ENCODE measurements at regions not wholly inside any gene's neighbourhood (a gene's known extent, or its start where the extent isn't known, plus 50 kb on each side); places are given as distances from the start of the nearest gene placed in this dataset.

DNA sequence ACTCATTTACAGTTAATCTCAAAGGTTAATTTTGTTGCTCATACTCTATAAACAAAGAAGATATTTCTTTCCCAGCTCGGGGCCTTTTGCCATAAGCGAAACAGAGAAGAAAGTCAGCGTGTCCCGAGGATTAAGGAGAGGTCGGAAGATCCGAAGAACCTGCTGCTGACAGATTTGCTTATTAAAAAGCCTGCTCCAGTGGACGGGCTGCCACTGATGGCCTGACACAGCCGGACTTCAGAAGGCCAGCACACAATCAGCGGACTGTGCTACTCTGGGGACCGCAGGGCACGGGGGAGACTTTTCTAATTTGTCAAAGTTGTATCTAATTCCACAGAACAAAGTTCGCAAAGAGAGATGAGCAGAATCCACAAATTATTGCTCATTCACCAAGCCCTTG is 315.4 kb downstream of the ETAA1 start:
- no peaks in the 10 kb centered on the region for H3K9me3 ChIP-seq (ENCODE audit: control insufficient read depth, insufficient read depth, low read length)
- H3K27me3 ChIP-seq (ENCODE audit: control insufficient read depth, insufficient read depth, low read length): no peaks in the 10 kb centered on the region
- H3K36me3 ChIP-seq (ENCODE audit: control insufficient read depth, insufficient read depth, low read length): no peaks in the 10 kb centered on the region
- no peak overlapping the region for H3K4me3 ChIP-seq (ENCODE audit: low read depth, low read length)
- no peak overlapping the region for H3K27ac ChIP-seq (ENCODE audit: low read depth, low read length)
- H3K9ac ChIP-seq (ENCODE audit: low read depth, low read length): no peak overlapping the region
- H3K4me1 ChIP-seq (ENCODE audit: control insufficient read depth, insufficient read depth, low read length): no peaks in the 10 kb centered on the region

- H3K4me1 ChIP-seq (ENCODE audit: control insufficient read depth, insufficient read depth, low read length): no peaks in the 10 kb centered on the region
Observed at GRCh38 chr2:67713376-67713775, 316.2 kb downstream of the ETAA1 start.

DNA sequence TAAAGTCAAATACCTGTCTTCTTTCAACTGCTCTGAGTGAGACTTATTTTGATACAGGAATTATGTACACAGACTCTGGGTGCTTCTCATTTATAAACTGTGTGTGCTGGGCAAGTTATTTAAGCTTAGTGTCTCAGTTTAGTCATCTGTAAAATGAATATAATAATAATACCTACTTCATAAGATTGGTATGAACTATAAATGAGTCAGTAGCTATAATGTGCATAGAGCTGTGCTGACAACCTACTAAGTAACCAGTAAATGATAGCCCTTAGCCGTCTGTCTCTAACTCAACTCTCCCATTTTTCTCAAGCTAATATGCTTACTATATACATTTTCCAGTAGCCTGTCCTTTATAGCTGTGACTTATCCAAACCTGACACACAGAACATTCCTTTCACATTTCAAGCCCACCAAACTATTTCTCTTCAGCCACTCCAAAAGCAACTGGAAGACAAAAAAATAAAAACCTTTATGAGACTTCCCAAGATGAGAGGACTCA is 319.8 kb downstream of the ETAA1 start:
- Histone ChIP-seq H3K4me1 (ENCODE audit: control insufficient read depth, insufficient read depth, low read length) (no peaks in the 10 kb centered on the region), H3K9ac (ENCODE audit: low read depth, low read length) (no peak overlapping the region), H3K9me3 (ENCODE audit: control insufficient read depth, insufficient read depth, low read length) (peaks cover 6% of the 10 kb centered on the region; the same call in 1 of the 2 replicates), H3K36me3 (ENCODE audit: control insufficient read depth, insufficient read depth, low read length) (no peaks in the 10 kb centered on the region), H3K27me3 (ENCODE audit: control insufficient read depth, insufficient read depth, low read length) (no peaks in the 10 kb centered on the region), H3K27ac (ENCODE audit: low read depth, low read length) (no peak overlapping the region), H3K4me3 (ENCODE audit: low read depth, low read length) (no peak overlapping the region)

More at GRCh38 chr2:67713376-67713775, 316.2 kb downstream of the ETAA1 start:
- Histone ChIP-seq H3K9me3 (ENCODE audit: control insufficient read depth, insufficient read depth, low read length) (no peaks in the 10 kb centered on the region), H3K4me3 (ENCODE audit: low read depth, low read length) (no peak overlapping the region), H3K27ac (ENCODE audit: low read depth, low read length) (no peak overlapping the region), H3K36me3 (ENCODE audit: control insufficient read depth, insufficient read depth, low read length) (no peaks in the 10 kb centered on the region), H3K9ac (ENCODE audit: low read depth, low read length) (no peak overlapping the region), H3K27me3 (ENCODE audit: control insufficient read depth, insufficient read depth, low read length) (no peaks in the 10 kb centered on the region)

- no peak overlapping the region for H3K27ac ChIP-seq (ENCODE audit: low read depth, low read length)
- H3K27me3 ChIP-seq (ENCODE audit: control insufficient read depth, insufficient read depth, low read length): no peaks in the 10 kb centered on the region
- no peak overlapping the region for H3K9ac ChIP-seq (ENCODE audit: low read depth, low read length)
- H3K4me1 ChIP-seq (ENCODE audit: control insufficient read depth, insufficient read depth, low read length): no peaks in the 10 kb centered on the region
- no peak overlapping the region for H3K4me3 ChIP-seq (ENCODE audit: low read depth, low read length)
- H3K36me3 ChIP-seq (ENCODE audit: control insufficient read depth, insufficient read depth, low read length): no peaks in the 10 kb centered on the region
- peaks cover 7% of the 10 kb centered on the region; the same call in 1 of the 2 replicates for H3K9me3 ChIP-seq (ENCODE audit: control insufficient read depth, insufficient read depth, low read length)
Observed at GRCh38 chr2:67717692-67718091, 320.6 kb downstream of the ETAA1 start.

- H3K9me3 ChIP-seq (ENCODE audit: control insufficient read depth, insufficient read depth, low read length): peaks cover 7% of the 10 kb centered on the region; the same call in 1 of the 2 replicates
- no peak overlapping the region for H3K27ac ChIP-seq (ENCODE audit: low read depth, low read length)
- no peak overlapping the region for H3K4me3 ChIP-seq (ENCODE audit: low read depth, low read length)
- H3K27me3 ChIP-seq (ENCODE audit: control insufficient read depth, insufficient read depth, low read length): no peaks in the 10 kb centered on the region
- H3K36me3 ChIP-seq (ENCODE audit: control insufficient read depth, insufficient read depth, low read length): no peaks in the 10 kb centered on the region
- no peaks in the 10 kb centered on the region for H3K4me1 ChIP-seq (ENCODE audit: control insufficient read depth, insufficient read depth, low read length)
- H3K9ac ChIP-seq (ENCODE audit: low read depth, low read length): no peak overlapping the region
Observed at GRCh38 chr2:67719351-67719750, 322.2 kb downstream of the ETAA1 start.

DNA sequence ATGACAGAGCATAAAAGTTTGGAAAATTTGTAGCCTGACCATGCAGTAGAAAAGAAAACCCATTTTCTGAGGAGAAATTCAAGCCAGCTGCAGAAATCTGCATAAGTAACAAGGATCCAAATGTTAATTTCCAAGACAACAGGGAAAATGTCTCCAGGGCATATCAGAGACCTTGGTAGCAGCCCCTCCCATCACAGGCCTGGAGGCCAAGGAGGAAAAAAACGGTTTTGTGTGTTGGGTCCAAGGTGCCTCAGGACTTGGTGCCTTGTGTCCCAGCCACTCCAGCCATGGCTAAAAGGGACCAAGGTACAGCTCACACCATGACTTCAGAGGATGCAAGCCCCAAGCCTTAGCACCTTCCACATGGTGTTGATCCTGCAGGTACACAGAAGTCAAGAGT is 324.4 kb downstream of the ETAA1 start:
- no peak overlapping the region for H3K27ac ChIP-seq (ENCODE audit: low read depth, low read length)
- no peaks in the 10 kb centered on the region for H3K4me1 ChIP-seq (ENCODE audit: control insufficient read depth, insufficient read depth, low read length)
- no peak overlapping the region for H3K9ac ChIP-seq (ENCODE audit: low read depth, low read length)
- H3K27me3 ChIP-seq (ENCODE audit: control insufficient read depth, insufficient read depth, low read length): no peaks in the 10 kb centered on the region
- no peaks in the 10 kb centered on the region for H3K36me3 ChIP-seq (ENCODE audit: control insufficient read depth, insufficient read depth, low read length)
- no peak overlapping the region for H3K4me3 ChIP-seq (ENCODE audit: low read depth, low read length)
- peaks cover 7% of the 10 kb centered on the region; the same call in 1 of the 2 replicates for H3K9me3 ChIP-seq (ENCODE audit: control insufficient read depth, insufficient read depth, low read length)

DNA sequence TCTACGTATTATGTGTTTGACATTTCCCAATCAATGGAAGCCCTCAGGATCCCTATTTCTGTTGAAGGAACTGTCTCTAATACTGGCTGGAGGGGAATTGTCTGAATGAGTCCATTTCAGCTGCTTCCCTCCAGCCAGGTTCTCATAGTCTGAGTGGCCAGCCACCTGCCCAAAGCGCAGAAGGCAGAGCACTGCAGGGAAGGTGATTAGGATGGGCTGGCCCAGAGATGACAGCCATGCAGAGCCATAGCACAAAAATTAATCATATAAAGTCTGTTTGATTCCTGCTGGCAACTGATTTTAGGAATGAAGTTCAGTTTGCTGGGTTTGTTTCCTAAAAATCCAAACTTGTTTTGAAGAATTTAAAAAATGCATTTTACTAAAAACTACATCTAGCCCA is 327.1 kb downstream of the ETAA1 start:
- Histone ChIP-seq H3K4me3 (ENCODE audit: low read depth, low read length) (no peak overlapping the region), H3K27me3 (ENCODE audit: control insufficient read depth, insufficient read depth, low read length) (no peaks in the 10 kb centered on the region), H3K4me1 (ENCODE audit: control insufficient read depth, insufficient read depth, low read length) (no peaks in the 10 kb centered on the region)

GRCh38 chr2:67725731-67726130 is 328.6 kb downstream of the ETAA1 start:
- Histone ChIP-seq H3K36me3 (ENCODE audit: control insufficient read depth, insufficient read depth, low read length) (no peaks in the 10 kb centered on the region), H3K27ac (ENCODE audit: low read depth, low read length) (no peak overlapping the region), H3K9me3 (ENCODE audit: control insufficient read depth, insufficient read depth, low read length) (peaks cover 7% of the 10 kb centered on the region; the same call in 1 of the 2 replicates), H3K4me1 (ENCODE audit: control insufficient read depth, insufficient read depth, low read length) (no peaks in the 10 kb centered on the region), H3K4me3 (ENCODE audit: low read depth, low read length) (no peak overlapping the region), H3K27me3 (ENCODE audit: control insufficient read depth, insufficient read depth, low read length) (no peaks in the 10 kb centered on the region), H3K9ac (ENCODE audit: low read depth, low read length) (no peak overlapping the region)

More for the DNA sequence above, 327.1 kb downstream of the ETAA1 start:
- no peak overlapping the region for H3K27ac ChIP-seq (ENCODE audit: low read depth, low read length)
- H3K9ac ChIP-seq (ENCODE audit: low read depth, low read length): no peak overlapping the region
- peaks cover 7% of the 10 kb centered on the region; the same call in 1 of the 2 replicates for H3K9me3 ChIP-seq (ENCODE audit: control insufficient read depth, insufficient read depth, low read length)
- no peaks in the 10 kb centered on the region for H3K36me3 ChIP-seq (ENCODE audit: control insufficient read depth, insufficient read depth, low read length)

DNA sequence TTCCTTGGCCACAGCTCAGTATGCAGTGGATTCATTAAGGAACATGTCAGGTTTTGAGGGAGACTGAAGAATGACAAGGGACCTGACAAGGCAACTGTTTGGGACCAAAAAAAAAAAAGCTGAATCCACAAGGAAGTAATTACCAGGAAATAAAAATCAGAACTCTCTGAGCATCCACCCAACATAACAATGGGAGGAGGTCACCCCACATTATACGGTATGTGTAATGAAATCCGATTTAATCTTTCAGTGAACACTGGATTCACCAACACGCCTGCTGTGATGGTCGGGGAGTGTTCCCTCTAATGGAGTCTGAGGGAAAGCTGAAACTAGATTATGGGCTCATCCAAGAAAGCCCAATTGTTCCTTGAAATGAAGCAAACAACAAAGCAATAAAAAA is 329.3 kb downstream of the ETAA1 start:
- peaks cover 5% of the 10 kb centered on the region; the same call in 1 of the 2 replicates for H3K9me3 ChIP-seq (ENCODE audit: control insufficient read depth, insufficient read depth, low read length)
- no peaks in the 10 kb centered on the region for H3K27me3 ChIP-seq (ENCODE audit: control insufficient read depth, insufficient read depth, low read length)
- no peak overlapping the region for H3K9ac ChIP-seq (ENCODE audit: low read depth, low read length)
- H3K4me1 ChIP-seq (ENCODE audit: control insufficient read depth, insufficient read depth, low read length): no peaks in the 10 kb centered on the region
- H3K27ac ChIP-seq (ENCODE audit: low read depth, low read length): no peak overlapping the region
- no peaks in the 10 kb centered on the region for H3K36me3 ChIP-seq (ENCODE audit: control insufficient read depth, insufficient read depth, low read length)
- H3K4me3 ChIP-seq (ENCODE audit: low read depth, low read length): no peak overlapping the region

DNA sequence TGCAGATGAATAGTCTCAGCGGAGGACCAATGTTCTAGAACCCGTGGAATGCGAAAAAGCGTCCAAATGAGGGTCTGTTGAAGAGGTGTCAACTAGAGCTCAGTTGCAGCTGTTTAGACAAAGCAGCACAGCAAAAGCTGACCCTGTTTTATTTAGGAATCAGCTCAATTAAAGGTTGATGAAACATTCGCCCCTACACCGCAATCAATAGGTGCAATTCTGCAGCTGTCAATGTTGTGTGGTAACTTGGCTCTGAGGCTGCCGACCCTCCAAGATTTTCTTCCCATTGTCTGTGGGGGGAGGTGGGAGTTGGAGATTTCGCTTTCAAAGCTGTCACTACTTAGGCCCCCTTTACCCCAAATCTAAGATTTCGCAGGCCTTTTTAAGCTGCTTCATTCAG is 330.0 kb downstream of the ETAA1 start:
- Histone ChIP-seq H3K36me3 (ENCODE audit: control insufficient read depth, insufficient read depth, low read length) (no peaks in the 10 kb centered on the region), H3K27me3 (ENCODE audit: control insufficient read depth, insufficient read depth, low read length) (no peaks in the 10 kb centered on the region), H3K9me3 (ENCODE audit: control insufficient read depth, insufficient read depth, low read length) (no peaks in the 10 kb centered on the region), H3K4me3 (ENCODE audit: low read depth, low read length) (no peak overlapping the region), H3K27ac (ENCODE audit: low read depth, low read length) (no peak overlapping the region), H3K4me1 (ENCODE audit: control insufficient read depth, insufficient read depth, low read length) (no peaks in the 10 kb centered on the region), H3K9ac (ENCODE audit: low read depth, low read length) (no peak overlapping the region)

- no peaks in the 10 kb centered on the region for H3K9me3 ChIP-seq (ENCODE audit: control insufficient read depth, insufficient read depth, low read length)
- H3K4me3 ChIP-seq (ENCODE audit: low read depth, low read length): no peak overlapping the region
- no peak overlapping the region for H3K27ac ChIP-seq (ENCODE audit: low read depth, low read length)
- H3K9ac ChIP-seq (ENCODE audit: low read depth, low read length): no peak overlapping the region
- no peaks in the 10 kb centered on the region for H3K27me3 ChIP-seq (ENCODE audit: control insufficient read depth, insufficient read depth, low read length)
- H3K36me3 ChIP-seq (ENCODE audit: control insufficient read depth, insufficient read depth, low read length): no peaks in the 10 kb centered on the region
- no peaks in the 10 kb centered on the region for H3K4me1 ChIP-seq (ENCODE audit: control insufficient read depth, insufficient read depth, low read length)
Observed at GRCh38 chr2:67727623-67728022, 330.5 kb downstream of the ETAA1 start.
